ENCODE measurements at regions not wholly inside any gene's neighbourhood (a gene's known extent, or its start where the extent isn't known, plus 50 kb on each side); places are given as distances from the start of the nearest gene placed in this dataset.

DNA sequence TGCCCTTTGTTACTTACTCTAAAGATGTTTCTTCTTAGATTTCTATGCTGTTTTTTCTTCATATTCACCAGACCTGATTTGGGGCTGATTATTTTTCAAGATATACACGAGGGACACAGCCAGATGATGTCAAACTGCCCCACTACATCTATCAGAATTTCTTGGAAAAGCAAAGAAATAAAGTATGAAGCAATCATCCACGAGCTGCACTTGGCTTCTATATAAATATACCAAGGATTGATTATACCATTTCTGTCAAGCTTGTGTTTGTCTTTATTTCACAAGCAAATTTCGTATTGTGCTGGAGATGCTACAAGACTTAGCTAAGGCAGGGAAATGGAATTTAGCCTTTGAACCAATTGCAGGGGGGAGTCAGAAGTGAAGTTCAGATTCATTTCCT lies 715.1 kb upstream of the NR2F2 start:
- TF ChIP-seq POLR2AphosphoS5 (IDR thresholded peaks at IDR 0.05; ENCODE audit: low read depth, low read length): no peak
- TF ChIP-seq, protein P1, sequence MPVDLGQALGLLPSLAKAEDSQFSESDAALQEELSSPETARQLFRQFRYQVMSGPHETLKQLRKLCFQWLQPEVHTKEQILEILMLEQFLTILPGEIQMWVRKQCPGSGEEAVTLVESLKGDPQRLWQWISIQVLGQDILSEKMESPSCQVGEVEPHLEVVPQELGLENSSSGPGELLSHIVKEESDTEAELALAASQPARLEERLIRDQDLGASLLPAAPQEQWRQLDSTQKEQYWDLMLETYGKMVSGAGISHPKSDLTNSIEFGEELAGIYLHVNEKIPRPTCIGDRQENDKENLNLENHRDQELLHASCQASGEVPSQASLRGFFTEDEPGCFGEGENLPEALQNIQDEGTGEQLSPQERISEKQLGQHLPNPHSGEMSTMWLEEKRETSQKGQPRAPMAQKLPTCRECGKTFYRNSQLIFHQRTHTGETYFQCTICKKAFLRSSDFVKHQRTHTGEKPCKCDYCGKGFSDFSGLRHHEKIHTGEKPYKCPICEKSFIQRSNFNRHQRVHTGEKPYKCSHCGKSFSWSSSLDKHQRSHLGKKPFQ (CRISPR knock-in tag; IDR thresholded peaks at IDR 0.05; ENCODE audit: insufficient replicate concordance): no peak
